NT2/D1 (cell line): ENCODE measurements at regions not wholly inside any gene's neighbourhood (a gene's known extent, or its start where the extent isn't known, plus 50 kb on each side); places are given as distances from the start of the nearest gene placed in this dataset.

Experiments
- YY1 ChIP-seq: IDR thresholded peaks from 2 replicates; pipeline ENCODE4 v1.6.1; 2011; ENCODE audit not compliant: insufficient read length, insufficient read depth
- ZNF274 ChIP-seq: IDR thresholded peaks from 2 replicates; pipeline ENCODE4 v1.6.1; 2011; ENCODE audit warnings: mild to moderate bottlenecking, low read depth, low read length

DNA sequence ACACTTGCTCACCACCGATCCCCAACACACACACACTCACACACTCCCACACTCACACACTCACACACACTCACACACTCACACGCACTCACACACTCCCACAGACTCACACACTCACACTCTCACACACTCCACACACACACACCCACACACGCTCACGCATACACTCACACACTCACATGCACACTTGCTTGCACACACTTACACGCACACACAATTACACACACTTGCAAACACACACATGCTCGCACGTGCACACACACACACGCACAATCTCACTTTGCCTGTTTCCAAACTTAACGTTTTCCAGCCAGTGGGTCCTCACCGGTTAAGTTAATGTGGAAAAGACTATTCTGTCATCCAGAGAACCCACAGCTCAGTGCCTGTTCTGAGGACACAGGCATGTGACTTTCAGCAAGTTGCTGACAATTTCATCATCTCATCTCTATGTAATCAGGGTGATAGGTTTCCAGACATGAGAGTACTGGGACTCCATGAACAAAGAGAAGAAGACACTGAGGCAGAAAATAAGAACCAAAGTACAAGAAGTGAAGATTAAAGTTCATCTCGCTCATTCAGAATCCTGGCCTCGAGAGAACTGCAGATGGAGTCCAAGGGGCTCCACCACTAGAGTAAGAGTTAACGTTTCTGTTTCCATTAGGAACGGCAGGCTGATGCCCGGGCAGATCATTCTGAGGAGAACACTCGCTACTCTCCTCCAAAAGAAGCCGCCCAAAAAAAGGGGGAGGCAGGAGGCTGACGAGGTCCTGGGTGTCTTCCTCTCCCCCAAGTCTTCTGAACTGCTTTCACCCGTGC is 153.2 kb upstream of the FRG1 start:
- TF ChIP-seq ZNF274: no peak
- TF ChIP-seq YY1: no peak
